GM13977 (cell line): ENCODE measurements at regions not wholly inside any gene's neighbourhood (a gene's known extent, or its start where the extent isn't known, plus 50 kb on each side); places are given as distances from the start of the nearest gene placed in this dataset.

Experiments
- DNase-seq: peaks from one replicate; pipeline ENCODE4 v3.0.0; 2012; ENCODE audit warnings: low spot score
- CTCF ChIP-seq: IDR thresholded peaks from 2 replicates; pipeline ENCODE4 v1.5.1; 2012; ENCODE audit warnings: mild to moderate bottlenecking, control low read depth; ENCODE audit not compliant: insufficient read depth; ENCODE audit errors: extremely low read depth, missing control alignments
- in situ Hi-C: fragments of 300-500 bp; cut with MboI; formaldehyde crosslinking; loops from one replicate; pipeline ENCODE4 v1.12.0; 2022; ENCODE audit warnings: low sequenced_read_pairs, low pct_unique_long_range_greater_than_20kb, mixed read lengths, inconsistent platforms; ENCODE audit not compliant: unreplicated experiment

- DNase-seq: no peak
- TF ChIP-seq CTCF: no peak
- in situ Hi-C loops: no loop called here
These were observed 723.2 kb downstream of the TLE4 start for GRCh38 chr9:80294955-80295354.

- in situ Hi-C loops: no loop called here
- no peak for DNase-seq
- no peak for TF ChIP-seq CTCF
These were observed 722.6 kb downstream of the TLE4 start for GRCh38 chr9:80294318-80294717.

- no peak for DNase-seq
- TF ChIP-seq CTCF: no peak
- in situ Hi-C loops: no loop called here
These were observed 720.5 kb downstream of the TLE4 start for GRCh38 chr9:80292231-80292630.

- TF ChIP-seq CTCF: no peak
- in situ Hi-C loops: no loop called here
- no peak for DNase-seq
These were observed 713.6 kb downstream of the TLE4 start for GRCh38 chr9:80285326-80285725.

GRCh38 chr9:80282766-80283165 lies 711.0 kb downstream of the TLE4 start:
- TF ChIP-seq CTCF: no peak
- no peak for DNase-seq
- in situ Hi-C loops: no loop called here

- TF ChIP-seq CTCF: no peak
- in situ Hi-C loops: no loop called here
- DNase-seq: no peak
These were observed 687.3 kb downstream of the TLE4 start for GRCh38 chr9:80259079-80259478.

GRCh38 chr9:80251778-80252177 lies 680.0 kb downstream of the TLE4 start:
- in situ Hi-C loops: no loop called here
- no peak for TF ChIP-seq CTCF
- DNase-seq: no peak
